Central memory CD8-positive, alpha-beta T cell (primary cell): ENCODE measurements at regions not wholly inside any gene's neighbourhood (a gene's known extent, or its start where the extent isn't known, plus 50 kb on each side); places are given as distances from the start of the nearest gene placed in this dataset.

Experiments used
- ATAC-seq: fragments of 150-1000 bp; cut with Tn5 transposase; replicated peaks from 2 replicates; pipeline ENCODE4 v1.10.0; 2022; ENCODE audit warnings: mild to moderate bottlenecking, moderate FRiP score, moderate number of reproducible peaks; ENCODE audit not compliant: poor library complexity, severe bottlenecking; ENCODE audit errors: extremely low read depth
- DNase-seq, 2 donors: peaks; one replicate each; pipeline ENCODE4 v3.0.0; 2021; ENCODE audit warnings: low spot score in 2 of 2
- H3K27ac Mint-ChIP-seq: one replicate; pipeline ENCODE4 v1.8.0; 2022; ENCODE audit warnings: low read depth, mild to moderate bottlenecking, moderate library complexity, mixed read lengths
- H3K27me3 Mint-ChIP-seq: one replicate; pipeline ENCODE4 v1.8.0; 2022; ENCODE audit warnings: mixed read lengths
- H3K36me3 Mint-ChIP-seq: one replicate; pipeline ENCODE4 v1.8.0; 2022; ENCODE audit warnings: mild to moderate bottlenecking, moderate library complexity, mixed read lengths; ENCODE audit not compliant: insufficient read depth
- H3K4me1 Mint-ChIP-seq: one replicate; pipeline ENCODE4 v1.8.0; 2022; ENCODE audit warnings: mixed read lengths
- H3K4me3 Mint-ChIP-seq: one replicate; pipeline ENCODE4 v1.8.0; 2022; ENCODE audit warnings: mild to moderate bottlenecking, moderate library complexity, mixed read lengths
- H3K9me3 Mint-ChIP-seq: one replicate; pipeline ENCODE4 v1.8.0; 2022; ENCODE audit warnings: mixed read lengths

- H3K4me3 Mint-ChIP-seq: no peak overlapping the region
- no peaks in the 10 kb centered on the region for H3K27me3 Mint-ChIP-seq
- DNase-seq (no peak), ATAC-seq (no peak)
- no peak overlapping the region for H3K27ac Mint-ChIP-seq
- no peaks in the 10 kb centered on the region for H3K9me3 Mint-ChIP-seq
- no peaks in the 10 kb centered on the region for H3K36me3 Mint-ChIP-seq
- no peaks in the 10 kb centered on the region for H3K4me1 Mint-ChIP-seq
Measured at GRCh38 chr2:164371916-164372315, 249.4 kb downstream of the GRB14 start.

- no peaks in the 10 kb centered on the region for H3K4me1 Mint-ChIP-seq
- H3K4me3 Mint-ChIP-seq: no peak overlapping the region
- no peak for DNase-seq
- no peaks in the 10 kb centered on the region for H3K36me3 Mint-ChIP-seq
- ATAC-seq: no peak
- no peak overlapping the region for H3K27ac Mint-ChIP-seq
- H3K9me3 Mint-ChIP-seq: peaks cover 5% of the 10 kb centered on the region
- no peaks in the 10 kb centered on the region for H3K27me3 Mint-ChIP-seq
Measured at GRCh38 chr2:164369366-164369765, 251.9 kb downstream of the GRB14 start.

GRCh38 chr2:164368896-164369295 is 252.4 kb downstream of the GRB14 start:
- DNase-seq (no peak), ATAC-seq (no peak)
- Mint-ChIP-seq H3K27ac (no peak overlapping the region), H3K36me3 (no peaks in the 10 kb centered on the region), H3K9me3 (peaks cover 5% of the 10 kb centered on the region), H3K4me3 (no peak overlapping the region), H3K27me3 (no peaks in the 10 kb centered on the region), H3K4me1 (no peaks in the 10 kb centered on the region)

- ATAC-seq (no peak), DNase-seq (no peak)
- Mint-ChIP-seq H3K36me3 (peaks cover 1% of the 10 kb centered on the region), H3K27ac (no peak overlapping the region), H3K4me1 (no peaks in the 10 kb centered on the region), H3K9me3 (peaks cover 19% of the 10 kb centered on the region), H3K4me3 (no peak overlapping the region), H3K27me3 (no peaks in the 10 kb centered on the region)
Measured at GRCh38 chr2:164363646-164364045, 257.6 kb downstream of the GRB14 start.

- peaks cover 21% of the 10 kb centered on the region for H3K9me3 Mint-ChIP-seq
- H3K4me1 Mint-ChIP-seq: no peaks in the 10 kb centered on the region
- H3K4me3 Mint-ChIP-seq: no peak overlapping the region
- H3K27me3 Mint-ChIP-seq: no peaks in the 10 kb centered on the region
- ATAC-seq (no peak), DNase-seq (no peak)
- H3K27ac Mint-ChIP-seq: no peak overlapping the region
- no peaks in the 10 kb centered on the region for H3K36me3 Mint-ChIP-seq
Measured at GRCh38 chr2:164351536-164351935, 269.7 kb downstream of the GRB14 start.

- ATAC-seq: no peak
Measured at GRCh38 chr2:164335947-164336346, 285.3 kb downstream of the GRB14 start.

GRCh38 chr2:164335128-164335527 is 286.2 kb downstream of the GRB14 start:
- H3K4me3 Mint-ChIP-seq: no peak overlapping the region
- H3K4me1 Mint-ChIP-seq: no peaks in the 10 kb centered on the region
- ATAC-seq: no peak
- H3K9me3 Mint-ChIP-seq: peaks cover 24% of the 10 kb centered on the region
- no peak for DNase-seq
- no peak overlapping the region for H3K27ac Mint-ChIP-seq
- H3K36me3 Mint-ChIP-seq: no peaks in the 10 kb centered on the region
- H3K27me3 Mint-ChIP-seq: no peaks in the 10 kb centered on the region

More at GRCh38 chr2:164335947-164336346, 285.3 kb downstream of the GRB14 start:
- H3K4me1 Mint-ChIP-seq: no peaks in the 10 kb centered on the region
- H3K36me3 Mint-ChIP-seq: no peaks in the 10 kb centered on the region
- peaks cover 24% of the 10 kb centered on the region for H3K9me3 Mint-ChIP-seq
- no peak overlapping the region for H3K27ac Mint-ChIP-seq
- H3K4me3 Mint-ChIP-seq: no peak overlapping the region
- no peaks in the 10 kb centered on the region for H3K27me3 Mint-ChIP-seq
- no peak for DNase-seq

GRCh38 chr2:164328310-164328709 is 293.0 kb downstream of the GRB14 start:
- H3K4me3 Mint-ChIP-seq: no peak overlapping the region
- no peak for ATAC-seq
- no peaks in the 10 kb centered on the region for H3K36me3 Mint-ChIP-seq
- no peak overlapping the region for H3K27ac Mint-ChIP-seq
- no peaks in the 10 kb centered on the region for H3K4me1 Mint-ChIP-seq
- no peak for DNase-seq
- H3K9me3 Mint-ChIP-seq: peaks cover 19% of the 10 kb centered on the region
- H3K27me3 Mint-ChIP-seq: no peaks in the 10 kb centered on the region

- Mint-ChIP-seq H3K4me3 (no peak overlapping the region), H3K27ac (no peak overlapping the region), H3K4me1 (no peaks in the 10 kb centered on the region), H3K27me3 (no peaks in the 10 kb centered on the region), H3K36me3 (no peaks in the 10 kb centered on the region), H3K9me3 (peaks cover 28% of the 10 kb centered on the region)
- ATAC-seq (no peak), DNase-seq (no peak)
Measured at GRCh38 chr2:164323978-164324377, 297.3 kb downstream of the GRB14 start.

GRCh38 chr2:164314148-164314547 is 307.1 kb downstream of the GRB14 start:
- no peaks in the 10 kb centered on the region for H3K36me3 Mint-ChIP-seq
- no peaks in the 10 kb centered on the region for H3K27me3 Mint-ChIP-seq
- ATAC-seq (no peak), DNase-seq (no peak)
- H3K4me3 Mint-ChIP-seq: no peak overlapping the region
- peaks cover 18% of the 10 kb centered on the region for H3K9me3 Mint-ChIP-seq
- H3K27ac Mint-ChIP-seq: no peak overlapping the region
- no peaks in the 10 kb centered on the region for H3K4me1 Mint-ChIP-seq

GRCh38 chr2:164306872-164307271 is 314.4 kb downstream of the GRB14 start:
- DNase-seq (no peak), ATAC-seq (no peak)
- Mint-ChIP-seq H3K4me3 (no peak overlapping the region), H3K4me1 (no peaks in the 10 kb centered on the region), H3K36me3 (no peaks in the 10 kb centered on the region), H3K27ac (no peak overlapping the region), H3K9me3 (peaks cover 18% of the 10 kb centered on the region), H3K27me3 (no peaks in the 10 kb centered on the region)

GRCh38 chr2:164302786-164303185 is 318.5 kb downstream of the GRB14 start:
- ATAC-seq: no peak
- no peak overlapping the region for H3K27ac Mint-ChIP-seq
- H3K4me1 Mint-ChIP-seq: no peaks in the 10 kb centered on the region

GRCh38 chr2:164288235-164288634 is 333.0 kb downstream of the GRB14 start:
- Mint-ChIP-seq H3K27ac (no peak overlapping the region), H3K27me3 (no peaks in the 10 kb centered on the region), H3K4me1 (no peaks in the 10 kb centered on the region), H3K4me3 (no peak overlapping the region), H3K36me3 (no peaks in the 10 kb centered on the region), H3K9me3 (peaks cover 22% of the 10 kb centered on the region)
- DNase-seq: no peak
- ATAC-seq: no peak

More at GRCh38 chr2:164302786-164303185, 318.5 kb downstream of the GRB14 start:
- Mint-ChIP-seq H3K27me3 (no peaks in the 10 kb centered on the region), H3K36me3 (no peaks in the 10 kb centered on the region), H3K9me3 (peaks cover 35% of the 10 kb centered on the region), H3K4me3 (no peak overlapping the region)
- no peak for DNase-seq

- Mint-ChIP-seq H3K4me3 (no peak overlapping the region), H3K9me3 (peaks cover 27% of the 10 kb centered on the region), H3K36me3 (no peaks in the 10 kb centered on the region), H3K27me3 (no peaks in the 10 kb centered on the region), H3K4me1 (no peaks in the 10 kb centered on the region), H3K27ac (no peak overlapping the region)
- DNase-seq: no peak
- no peak for ATAC-seq
Measured at GRCh38 chr2:164287056-164287455, 334.2 kb downstream of the GRB14 start.
